ENCODE measurements at regions not wholly inside any gene's neighbourhood (a gene's known extent, or its start where the extent isn't known, plus 50 kb on each side); places are given as distances from the start of the nearest gene placed in this dataset.

GRCh38 chr14:66163023-66163422, 323.1 kb upstream of the CCDC196 start:
- Histone ChIP-seq H3K9me3 (replicated peaks; ENCODE audit: control insufficient read depth, insufficient read depth, low read length) (no peaks in the 10 kb centered on the region), H3K9ac (ENCODE audit: control insufficient read depth, insufficient read depth, low read length) (no peak overlapping the region), H3K27ac (ENCODE audit: control insufficient read depth, insufficient read depth) (no peak overlapping the region), H4K20me1 (ENCODE audit: control insufficient read depth, insufficient read depth) (no peaks in the 10 kb centered on the region), H3K79me2 (ENCODE audit: control insufficient read depth, insufficient read depth, low read length) (no peaks in the 10 kb centered on the region), H3K4me2 (ENCODE audit: control insufficient read depth, insufficient read depth) (no peak overlapping the region), H3K4me1 (ENCODE audit: control insufficient read depth, insufficient read depth, low read length) (no peaks in the 10 kb centered on the region), H2AFZ (ENCODE audit: control insufficient read depth, low read depth, low read length) (no peak overlapping the region), H3K4me3 (no peak overlapping the region), H3K36me3 (ENCODE audit: control insufficient read depth in 2 of 2, insufficient read depth in 2 of 2, low read length in 1 of 2) (no peaks in the 10 kb centered on the region), H3K27me3 (replicated peaks in 1 of 2; ENCODE audit: control insufficient read depth in 2 of 2, insufficient read depth in 2 of 2, low read length in 1 of 2) (no peaks in the 10 kb centered on the region; a peak in 1 of 4 replicates)
- no peak for DNase-seq (ENCODE audit: low read depth, low spot score)
- ChIA-PET POLR2A (no interaction called here), CTCF (interaction anchor here (1.1 kb wide), 1 partner anchor 999 kb away, joined by 4 read pairs; no protein-coding TSS in a partner anchor), RAD21 (ENCODE audit: unreplicated experiment) (no interaction called here), SMC1A (ENCODE audit: uncharacterized antibody, unreplicated experiment) (no interaction called here)
- intact Hi-C loops (cut with micrococcal nuclease; ENCODE audit: unreplicated experiment): no loop called here
- in situ Hi-C loops (cut with MboI): no loop called here
- no peak for ATAC-seq
- WGBS (ENCODE audit: insufficient coverage, insufficient replicate concordance, low lambda C conversion rate, missing lambda C conversion rate): 43% methylated on average over 3 of the region's 3 CpGs
- no TSS peak for BruUV-seq (replicated peaks)
- FAIRE-seq: no peak
- TF ChIP-seq JUNB (IDR thresholded peaks at IDR 0.05) (no peak), ZNF687 (IDR thresholded peaks at IDR 0.05) (no peak), ZNF384 (IDR thresholded peaks at IDR 0.05; ENCODE audit: borderline replicate concordance, low read depth, low read length) (no peak), EGR1 (IDR thresholded peaks at IDR 0.05; ENCODE audit: borderline replicate concordance in 1 of 2, low read depth in 2 of 2, low read length in 2 of 2) (no peak), TCF7 (IDR thresholded peaks at IDR 0.05; ENCODE audit: borderline replicate concordance) (no peak), ZNF217 (IDR thresholded peaks at IDR 0.05) (no peak), GATAD2B (conservative IDR thresholded peaks at IDR 0.05; ENCODE audit: low read depth) (no peak), RB1 (IDR thresholded peaks at IDR 0.05; ENCODE audit: borderline replicate concordance) (no peak), CBX3 (IDR thresholded peaks at IDR 0.05; ENCODE audit: borderline replicate concordance, low read depth) (no peak), HCFC1 (IDR thresholded peaks at IDR 0.05; ENCODE audit: low read length) (no peak), SKIL (IDR thresholded peaks at IDR 0.05; ENCODE audit: low read depth, poor library complexity, severe bottlenecking) (no peak)
- TF ChIP-seq, protein P1, sequence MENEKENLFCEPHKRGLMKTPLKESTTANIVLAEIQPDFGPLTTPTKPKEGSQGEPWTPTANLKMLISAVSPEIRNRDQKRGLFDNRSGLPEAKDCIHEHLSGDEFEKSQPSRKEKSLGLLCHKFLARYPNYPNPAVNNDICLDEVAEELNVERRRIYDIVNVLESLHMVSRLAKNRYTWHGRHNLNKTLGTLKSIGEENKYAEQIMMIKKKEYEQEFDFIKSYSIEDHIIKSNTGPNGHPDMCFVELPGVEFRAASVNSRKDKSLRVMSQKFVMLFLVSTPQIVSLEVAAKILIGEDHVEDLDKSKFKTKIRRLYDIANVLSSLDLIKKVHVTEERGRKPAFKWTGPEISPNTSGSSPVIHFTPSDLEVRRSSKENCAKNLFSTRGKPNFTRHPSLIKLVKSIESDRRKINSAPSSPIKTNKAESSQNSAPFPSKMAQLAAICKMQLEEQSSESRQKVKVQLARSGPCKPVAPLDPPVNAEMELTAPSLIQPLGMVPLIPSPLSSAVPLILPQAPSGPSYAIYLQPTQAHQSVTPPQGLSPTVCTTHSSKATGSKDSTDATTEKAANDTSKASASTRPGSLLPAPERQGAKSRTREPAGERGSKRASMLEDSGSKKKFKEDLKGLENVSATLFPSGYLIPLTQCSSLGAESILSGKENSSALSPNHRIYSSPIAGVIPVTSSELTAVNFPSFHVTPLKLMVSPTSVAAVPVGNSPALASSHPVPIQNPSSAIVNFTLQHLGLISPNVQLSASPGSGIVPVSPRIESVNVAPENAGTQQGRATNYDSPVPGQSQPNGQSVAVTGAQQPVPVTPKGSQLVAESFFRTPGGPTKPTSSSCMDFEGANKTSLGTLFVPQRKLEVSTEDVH (IDR thresholded peaks at IDR 0.05; ENCODE audit: low read depth, partially characterized antibody): no peak
- TF ChIP-seq, protein P2, sequence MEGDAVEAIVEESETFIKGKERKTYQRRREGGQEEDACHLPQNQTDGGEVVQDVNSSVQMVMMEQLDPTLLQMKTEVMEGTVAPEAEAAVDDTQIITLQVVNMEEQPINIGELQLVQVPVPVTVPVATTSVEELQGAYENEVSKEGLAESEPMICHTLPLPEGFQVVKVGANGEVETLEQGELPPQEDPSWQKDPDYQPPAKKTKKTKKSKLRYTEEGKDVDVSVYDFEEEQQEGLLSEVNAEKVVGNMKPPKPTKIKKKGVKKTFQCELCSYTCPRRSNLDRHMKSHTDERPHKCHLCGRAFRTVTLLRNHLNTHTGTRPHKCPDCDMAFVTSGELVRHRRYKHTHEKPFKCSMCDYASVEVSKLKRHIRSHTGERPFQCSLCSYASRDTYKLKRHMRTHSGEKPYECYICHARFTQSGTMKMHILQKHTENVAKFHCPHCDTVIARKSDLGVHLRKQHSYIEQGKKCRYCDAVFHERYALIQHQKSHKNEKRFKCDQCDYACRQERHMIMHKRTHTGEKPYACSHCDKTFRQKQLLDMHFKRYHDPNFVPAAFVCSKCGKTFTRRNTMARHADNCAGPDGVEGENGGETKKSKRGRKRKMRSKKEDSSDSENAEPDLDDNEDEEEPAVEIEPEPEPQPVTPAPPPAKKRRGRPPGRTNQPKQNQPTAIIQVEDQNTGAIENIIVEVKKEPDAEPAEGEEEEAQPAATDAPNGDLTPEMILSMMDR (IDR thresholded peaks at IDR 0.05 in 2 of 3, conservative IDR thresholded peaks at IDR 0.05 in 1 of 3; ENCODE audit: control insufficient read depth in 2 of 3, extremely low read depth in 1 of 3, insufficient read depth in 1 of 3, low read depth in 3 of 3, low read length in 3 of 3): no peak

Measured in GM12878 (cell line).